ENCODE measurements at regions not wholly inside any gene's neighbourhood (a gene's known extent, or its start where the extent isn't known, plus 50 kb on each side); places are given as distances from the start of the nearest gene placed in this dataset.

DNA sequence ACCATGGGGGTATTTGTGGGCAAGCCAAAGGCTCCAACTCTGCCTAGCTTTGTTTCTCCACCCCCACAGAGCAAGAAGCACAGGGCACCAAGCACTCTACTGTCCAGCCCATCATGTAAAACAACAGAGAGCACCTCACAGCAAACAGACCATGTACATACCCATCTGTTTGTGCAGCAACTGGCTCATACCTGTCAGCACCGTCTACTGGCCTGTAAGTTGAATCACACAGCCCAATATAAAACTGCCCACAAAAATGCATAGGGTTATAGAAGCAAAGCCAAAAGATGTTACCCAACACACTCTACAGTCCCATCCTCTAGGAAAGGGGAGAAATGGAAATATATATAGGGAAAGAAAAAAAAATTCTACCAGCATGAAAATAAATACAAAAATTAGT lies 139.7 kb upstream of the CPNE4 start:
- H3K36me3 Mint-ChIP-seq (ENCODE audit: unreplicated experiment), result no peaks in the 10 kb centered on the region
- DNase-seq, result no peak
- no peak overlapping the region for H3K27ac Mint-ChIP-seq (ENCODE audit: unreplicated experiment)
- no peaks in the 10 kb centered on the region for H3K9me3 Mint-ChIP-seq (ENCODE audit: unreplicated experiment)
- TF ChIP-seq, protein P1, sequence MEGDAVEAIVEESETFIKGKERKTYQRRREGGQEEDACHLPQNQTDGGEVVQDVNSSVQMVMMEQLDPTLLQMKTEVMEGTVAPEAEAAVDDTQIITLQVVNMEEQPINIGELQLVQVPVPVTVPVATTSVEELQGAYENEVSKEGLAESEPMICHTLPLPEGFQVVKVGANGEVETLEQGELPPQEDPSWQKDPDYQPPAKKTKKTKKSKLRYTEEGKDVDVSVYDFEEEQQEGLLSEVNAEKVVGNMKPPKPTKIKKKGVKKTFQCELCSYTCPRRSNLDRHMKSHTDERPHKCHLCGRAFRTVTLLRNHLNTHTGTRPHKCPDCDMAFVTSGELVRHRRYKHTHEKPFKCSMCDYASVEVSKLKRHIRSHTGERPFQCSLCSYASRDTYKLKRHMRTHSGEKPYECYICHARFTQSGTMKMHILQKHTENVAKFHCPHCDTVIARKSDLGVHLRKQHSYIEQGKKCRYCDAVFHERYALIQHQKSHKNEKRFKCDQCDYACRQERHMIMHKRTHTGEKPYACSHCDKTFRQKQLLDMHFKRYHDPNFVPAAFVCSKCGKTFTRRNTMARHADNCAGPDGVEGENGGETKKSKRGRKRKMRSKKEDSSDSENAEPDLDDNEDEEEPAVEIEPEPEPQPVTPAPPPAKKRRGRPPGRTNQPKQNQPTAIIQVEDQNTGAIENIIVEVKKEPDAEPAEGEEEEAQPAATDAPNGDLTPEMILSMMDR (IDR thresholded peaks at IDR 0.05; ENCODE audit: partially characterized antibody, unreplicated experiment), result no peak
- H3K4me1 Mint-ChIP-seq (ENCODE audit: low read depth, unreplicated experiment), result no peaks in the 10 kb centered on the region
- no peaks in the 10 kb centered on the region for H3K27me3 Mint-ChIP-seq (ENCODE audit: unreplicated experiment)
- H3K4me3 Mint-ChIP-seq (ENCODE audit: unreplicated experiment), result no peak overlapping the region

DNA sequence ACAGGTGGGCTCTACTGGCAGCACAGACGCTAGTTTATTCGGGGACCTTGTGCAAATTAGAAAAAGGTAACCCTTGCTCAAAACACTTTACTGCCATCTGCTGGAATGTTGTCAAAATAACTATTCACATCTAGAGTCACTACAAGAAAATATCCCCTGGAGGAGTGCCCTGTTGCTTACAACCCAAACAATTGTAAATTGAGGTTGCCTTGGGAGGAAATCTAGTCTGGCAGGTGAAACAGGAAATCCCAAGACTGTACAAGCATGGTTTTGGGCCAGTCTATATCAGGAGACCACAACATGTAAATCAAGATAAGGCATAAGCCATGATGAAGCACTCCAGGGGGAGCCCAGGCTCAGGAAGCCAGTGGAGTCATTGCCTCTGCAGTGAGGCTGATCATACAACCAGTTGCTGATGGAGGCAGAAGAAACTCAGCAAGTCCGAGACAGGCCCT lies 136.8 kb upstream of the ACP3 start:
- Mint-ChIP-seq H3K27me3 (ENCODE audit: unreplicated experiment) (no peaks in the 10 kb centered on the region), H3K9me3 (ENCODE audit: unreplicated experiment) (no peaks in the 10 kb centered on the region), H3K27ac (ENCODE audit: unreplicated experiment) (no peak overlapping the region), H3K4me3 (ENCODE audit: unreplicated experiment) (no peak overlapping the region), H3K36me3 (ENCODE audit: unreplicated experiment) (no peaks in the 10 kb centered on the region), H3K4me1 (ENCODE audit: low read depth, unreplicated experiment) (no peaks in the 10 kb centered on the region)
- no peak for DNase-seq
- TF ChIP-seq, protein P1 (IDR thresholded peaks at IDR 0.05; ENCODE audit: partially characterized antibody, unreplicated experiment), result peak; percentile 40

DNA sequence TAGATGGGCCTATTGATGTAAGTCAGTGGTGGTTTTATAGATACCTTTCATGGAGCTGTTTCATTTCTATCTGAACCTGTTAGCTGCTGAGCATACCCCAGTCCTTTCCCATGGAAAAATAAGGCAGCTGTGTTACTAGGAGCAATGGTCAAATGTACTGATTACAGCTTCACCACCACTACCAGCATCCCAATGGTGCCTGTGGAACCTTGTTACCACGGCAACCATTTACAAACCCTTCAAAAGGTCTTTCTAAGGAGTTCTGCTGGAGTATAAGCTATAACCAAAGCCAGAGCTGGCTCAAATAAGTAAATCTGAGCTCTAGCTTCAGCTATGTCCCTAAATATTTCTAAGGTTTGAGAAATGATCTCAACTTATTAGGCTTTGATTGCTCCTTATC lies 133.4 kb upstream of the ACP3 start:
- H3K27me3 Mint-ChIP-seq (ENCODE audit: unreplicated experiment), result peaks cover 2% of the 10 kb centered on the region
- no peak for DNase-seq
- TF ChIP-seq, protein P1 (IDR thresholded peaks at IDR 0.05; ENCODE audit: partially characterized antibody, unreplicated experiment), result no peak
- no peaks in the 10 kb centered on the region for H3K36me3 Mint-ChIP-seq (ENCODE audit: unreplicated experiment)
- peaks cover 3% of the 10 kb centered on the region for H3K4me1 Mint-ChIP-seq (ENCODE audit: low read depth, unreplicated experiment)
- H3K27ac Mint-ChIP-seq (ENCODE audit: unreplicated experiment), result no peak overlapping the region
- no peak overlapping the region for H3K4me3 Mint-ChIP-seq (ENCODE audit: unreplicated experiment)
- H3K9me3 Mint-ChIP-seq (ENCODE audit: unreplicated experiment), result no peaks in the 10 kb centered on the region

DNA sequence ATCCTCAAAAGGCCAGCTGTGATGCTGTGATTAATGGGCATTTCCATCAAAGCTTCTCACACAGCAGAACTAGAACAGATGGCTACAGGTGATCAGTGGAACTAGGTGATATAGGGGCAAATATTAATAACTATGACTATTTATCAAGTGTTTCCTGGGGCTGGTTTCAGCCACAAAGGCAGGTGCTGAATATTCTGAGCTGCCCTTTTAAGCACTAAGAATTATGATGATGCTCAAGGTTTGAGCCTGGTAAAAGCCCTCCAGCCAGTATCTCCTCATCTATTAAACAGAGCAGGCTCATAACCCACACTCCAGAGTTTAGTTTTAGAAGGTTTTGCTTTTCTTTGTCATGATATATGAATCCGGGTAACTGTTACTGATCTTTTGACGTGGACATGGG lies 129.5 kb upstream of the ACP3 start:
- peaks cover 2% of the 10 kb centered on the region for H3K27me3 Mint-ChIP-seq (ENCODE audit: unreplicated experiment)

GRCh38 chr3:132189601-132190000 lies 127.6 kb upstream of the ACP3 start:
- H3K27ac Mint-ChIP-seq (ENCODE audit: unreplicated experiment), result no peak overlapping the region
- peaks cover 2% of the 10 kb centered on the region for H3K27me3 Mint-ChIP-seq (ENCODE audit: unreplicated experiment)
- H3K4me3 Mint-ChIP-seq (ENCODE audit: unreplicated experiment), result no peak overlapping the region
- H3K9me3 Mint-ChIP-seq (ENCODE audit: unreplicated experiment), result peaks cover 1% of the 10 kb centered on the region
- H3K36me3 Mint-ChIP-seq (ENCODE audit: unreplicated experiment), result no peaks in the 10 kb centered on the region
- H3K4me1 Mint-ChIP-seq (ENCODE audit: low read depth, unreplicated experiment), result peaks cover 3% of the 10 kb centered on the region
- TF ChIP-seq, protein P1 (IDR thresholded peaks at IDR 0.05; ENCODE audit: partially characterized antibody, unreplicated experiment), result no peak
- no peak for DNase-seq

More for the DNA sequence above, 129.5 kb upstream of the ACP3 start:
- no peaks in the 10 kb centered on the region for H3K36me3 Mint-ChIP-seq (ENCODE audit: unreplicated experiment)
- no peak overlapping the region for H3K4me3 Mint-ChIP-seq (ENCODE audit: unreplicated experiment)
- peaks cover 1% of the 10 kb centered on the region for H3K9me3 Mint-ChIP-seq (ENCODE audit: unreplicated experiment)
- DNase-seq, result no peak
- H3K27ac Mint-ChIP-seq (ENCODE audit: unreplicated experiment), result no peak overlapping the region
- H3K4me1 Mint-ChIP-seq (ENCODE audit: low read depth, unreplicated experiment), result peaks cover 3% of the 10 kb centered on the region
- TF ChIP-seq, protein P1 (IDR thresholded peaks at IDR 0.05; ENCODE audit: partially characterized antibody, unreplicated experiment), result no peak

Measured in glutamatergic neuron (in vitro differentiated cells).